ENCODE measurements at regions not wholly inside any gene's neighbourhood (a gene's known extent, or its start where the extent isn't known, plus 50 kb on each side); places are given as distances from the start of the nearest gene placed in this dataset.
A peak's percentile ranks its signal among the peaks of the same experiment; 100 is the strongest.

DNA sequence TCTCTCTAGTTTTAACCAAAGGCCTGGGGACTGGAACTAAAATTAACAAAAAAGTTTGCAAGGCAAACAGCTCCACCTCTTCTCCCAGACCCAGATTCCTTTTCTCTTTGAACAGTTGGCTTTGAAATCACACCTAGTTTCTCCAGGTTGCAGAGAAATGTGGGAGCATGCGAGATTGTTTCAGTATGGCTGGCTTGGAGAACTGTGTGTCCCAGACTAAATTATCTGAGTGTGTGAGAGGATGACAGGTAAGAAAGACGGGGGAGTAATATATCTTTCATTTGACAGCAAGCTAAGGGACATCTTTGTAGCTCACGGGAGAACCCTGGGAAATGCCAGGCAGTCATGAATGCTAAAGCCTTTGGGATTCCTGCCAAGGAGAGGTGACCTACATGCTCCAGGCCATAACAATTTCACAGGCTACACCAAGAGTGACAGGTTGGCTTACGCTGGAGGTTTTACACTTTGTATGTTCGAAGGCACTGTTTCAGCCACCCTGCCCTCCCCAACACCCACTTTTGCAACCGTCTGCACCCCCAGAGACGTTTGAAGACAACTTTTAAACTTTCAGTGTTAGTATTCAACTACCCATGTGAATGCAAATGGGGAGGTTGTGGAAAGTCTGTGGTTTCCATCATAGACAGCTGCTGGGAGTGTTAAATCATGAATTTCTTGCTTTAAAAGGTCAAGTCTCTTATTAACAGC lies 109.3 kb upstream of the SNX19 start:
- H3K79me2 ChIP-seq (ENCODE audit: low read length): no peaks in the 10 kb centered on the region
- peaks cover 31% of the 10 kb centered on the region for H3K27me3 ChIP-seq (ENCODE audit: low read depth, low read length)
- H4K20me1 ChIP-seq (ENCODE audit: insufficient read depth, low read length): no peaks in the 10 kb centered on the region
- no peak overlapping the region for H3K27ac ChIP-seq (ENCODE audit: low read length)
- H2AFZ ChIP-seq (ENCODE audit: low read depth, low read length): no peak overlapping the region
- H3K9me3 ChIP-seq (ENCODE audit: insufficient read depth, low read length): no peaks in the 10 kb centered on the region
- TF ChIP-seq, protein P1, sequence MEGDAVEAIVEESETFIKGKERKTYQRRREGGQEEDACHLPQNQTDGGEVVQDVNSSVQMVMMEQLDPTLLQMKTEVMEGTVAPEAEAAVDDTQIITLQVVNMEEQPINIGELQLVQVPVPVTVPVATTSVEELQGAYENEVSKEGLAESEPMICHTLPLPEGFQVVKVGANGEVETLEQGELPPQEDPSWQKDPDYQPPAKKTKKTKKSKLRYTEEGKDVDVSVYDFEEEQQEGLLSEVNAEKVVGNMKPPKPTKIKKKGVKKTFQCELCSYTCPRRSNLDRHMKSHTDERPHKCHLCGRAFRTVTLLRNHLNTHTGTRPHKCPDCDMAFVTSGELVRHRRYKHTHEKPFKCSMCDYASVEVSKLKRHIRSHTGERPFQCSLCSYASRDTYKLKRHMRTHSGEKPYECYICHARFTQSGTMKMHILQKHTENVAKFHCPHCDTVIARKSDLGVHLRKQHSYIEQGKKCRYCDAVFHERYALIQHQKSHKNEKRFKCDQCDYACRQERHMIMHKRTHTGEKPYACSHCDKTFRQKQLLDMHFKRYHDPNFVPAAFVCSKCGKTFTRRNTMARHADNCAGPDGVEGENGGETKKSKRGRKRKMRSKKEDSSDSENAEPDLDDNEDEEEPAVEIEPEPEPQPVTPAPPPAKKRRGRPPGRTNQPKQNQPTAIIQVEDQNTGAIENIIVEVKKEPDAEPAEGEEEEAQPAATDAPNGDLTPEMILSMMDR (IDR thresholded peaks at IDR 0.05; ENCODE audit: low read depth, low read length): no peak
- TF ChIP-seq EZH2phosphoT487 (IDR thresholded peaks at IDR 0.05; ENCODE audit: low read depth): no peak
- no peak overlapping the region for H3K4me3 ChIP-seq (ENCODE audit: low read length)
- peaks cover 15% of the 10 kb centered on the region for H3K4me1 ChIP-seq (ENCODE audit: low read length)
- H3K4me2 ChIP-seq (ENCODE audit: low read length): peak overlapping the region; percentile 39
- H3K36me3 ChIP-seq (replicated peaks; ENCODE audit: low read depth, low read length): no peaks in the 10 kb centered on the region
- no peak overlapping the region for H3K9ac ChIP-seq (ENCODE audit: low read length)

DNA sequence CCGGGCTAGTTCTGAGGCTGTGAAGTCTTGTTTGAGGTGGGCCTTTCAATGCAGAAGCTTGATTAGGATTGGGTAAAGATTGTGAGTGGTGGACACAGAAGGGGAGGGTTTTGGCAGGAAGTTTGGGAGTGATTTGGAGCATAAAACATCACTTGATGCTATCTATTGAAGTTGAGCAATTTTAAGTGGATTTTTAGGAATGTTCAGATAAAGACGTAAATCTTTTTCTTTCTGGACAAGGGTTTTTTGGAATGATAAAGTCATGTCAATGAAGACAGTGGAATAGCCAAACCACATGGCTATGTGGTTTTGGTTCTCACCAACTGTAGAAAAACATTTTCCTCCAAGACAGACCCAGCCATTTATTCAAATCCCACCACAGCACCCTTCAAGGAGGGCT lies 111.2 kb upstream of the SNX19 start:
- H3K9ac ChIP-seq (ENCODE audit: low read length): no peak overlapping the region
- H3K36me3 ChIP-seq (replicated peaks; ENCODE audit: low read depth, low read length): no peaks in the 10 kb centered on the region
- no peaks in the 10 kb centered on the region for H3K9me3 ChIP-seq (ENCODE audit: insufficient read depth, low read length)
- peaks cover 15% of the 10 kb centered on the region for H3K4me1 ChIP-seq (ENCODE audit: low read length)
- H3K27me3 ChIP-seq (ENCODE audit: low read depth, low read length): peaks cover 39% of the 10 kb centered on the region
- TF ChIP-seq EZH2phosphoT487 (IDR thresholded peaks at IDR 0.05; ENCODE audit: low read depth): no peak
- TF ChIP-seq, protein P1 (IDR thresholded peaks at IDR 0.05; ENCODE audit: low read depth, low read length): no peak
- no peak overlapping the region for H3K4me3 ChIP-seq (ENCODE audit: low read length)
- H3K4me2 ChIP-seq (ENCODE audit: low read length): no peak overlapping the region
- no peak overlapping the region for H2AFZ ChIP-seq (ENCODE audit: low read depth, low read length)
- no peaks in the 10 kb centered on the region for H3K79me2 ChIP-seq (ENCODE audit: low read length)
- H4K20me1 ChIP-seq (ENCODE audit: insufficient read depth, low read length): no peaks in the 10 kb centered on the region
- H3K27ac ChIP-seq (ENCODE audit: low read length): no peak overlapping the region

DNA sequence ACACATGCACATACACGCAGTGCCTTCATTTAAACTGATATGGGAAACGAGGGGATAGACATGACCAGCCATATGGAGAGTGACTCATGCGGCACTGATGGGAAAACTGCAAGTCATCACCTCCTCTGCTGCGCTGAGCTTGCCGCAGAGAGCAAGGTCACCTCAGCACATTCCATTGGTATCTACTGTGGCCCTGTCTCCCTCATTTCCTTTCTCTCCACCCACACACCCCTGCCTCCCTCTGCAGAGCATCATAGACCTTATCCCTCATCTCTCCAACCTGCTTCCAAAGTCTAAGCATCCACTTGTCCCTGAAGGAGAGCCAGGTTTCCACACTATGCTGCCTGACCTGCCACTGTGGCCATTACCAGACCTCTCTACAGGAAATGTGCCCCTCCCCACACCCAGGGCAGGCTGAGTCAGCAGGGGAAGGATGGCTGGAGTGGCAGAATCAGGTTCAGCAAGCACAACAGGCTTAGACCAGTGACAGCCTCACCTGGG lies 116.9 kb upstream of the SNX19 start:
- Histone ChIP-seq H3K27ac (ENCODE audit: low read length) (no peak overlapping the region), H4K20me1 (ENCODE audit: insufficient read depth, low read length) (no peaks in the 10 kb centered on the region), H3K4me3 (ENCODE audit: low read length) (no peak overlapping the region), H3K4me1 (ENCODE audit: low read length) (no peaks in the 10 kb centered on the region), H3K9me3 (ENCODE audit: insufficient read depth, low read length) (no peaks in the 10 kb centered on the region), H3K4me2 (ENCODE audit: low read length) (no peak overlapping the region), H3K27me3 (ENCODE audit: low read depth, low read length) (peaks cover 32% of the 10 kb centered on the region; the same call in 1 of the 2 replicates), H3K79me2 (ENCODE audit: low read length) (no peaks in the 10 kb centered on the region), H3K36me3 (replicated peaks; ENCODE audit: low read depth, low read length) (no peaks in the 10 kb centered on the region), H2AFZ (ENCODE audit: low read depth, low read length) (no peak overlapping the region), H3K9ac (ENCODE audit: low read length) (no peak overlapping the region)
- TF ChIP-seq EZH2phosphoT487 (IDR thresholded peaks at IDR 0.05; ENCODE audit: low read depth): no peak
- TF ChIP-seq, protein P1 (IDR thresholded peaks at IDR 0.05; ENCODE audit: low read depth, low read length): no peak

DNA sequence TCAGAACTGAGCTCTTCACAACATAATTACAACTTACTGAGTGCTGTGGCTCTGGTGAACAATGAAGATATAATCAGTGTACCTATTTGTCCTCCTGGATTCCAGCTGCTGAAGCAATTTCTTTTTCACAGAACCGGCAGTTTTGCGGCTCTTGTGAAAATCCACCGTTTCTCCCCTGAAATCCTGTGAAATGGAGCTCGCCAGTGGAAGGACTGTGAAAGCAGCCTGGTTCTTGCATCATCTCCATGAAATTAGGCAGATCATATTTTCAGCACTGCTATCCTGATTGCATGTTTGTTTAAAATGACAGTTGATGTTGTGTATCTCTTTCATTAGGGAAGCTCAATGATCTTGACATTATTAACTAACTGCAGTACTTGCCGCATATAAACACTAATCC lies 120.2 kb upstream of the SNX19 start:
- H3K36me3 ChIP-seq (replicated peaks; ENCODE audit: low read depth, low read length): no peaks in the 10 kb centered on the region
- H3K4me3 ChIP-seq (ENCODE audit: low read length): no peak overlapping the region
- H3K79me2 ChIP-seq (ENCODE audit: low read length): no peaks in the 10 kb centered on the region
- no peaks in the 10 kb centered on the region for H3K9me3 ChIP-seq (ENCODE audit: insufficient read depth, low read length)
- no peaks in the 10 kb centered on the region for H4K20me1 ChIP-seq (ENCODE audit: insufficient read depth, low read length)
- no peak overlapping the region for H2AFZ ChIP-seq (ENCODE audit: low read depth, low read length)
- TF ChIP-seq EZH2phosphoT487 (IDR thresholded peaks at IDR 0.05; ENCODE audit: low read depth): no peak
- TF ChIP-seq, protein P1 (IDR thresholded peaks at IDR 0.05; ENCODE audit: low read depth, low read length): no peak
- peaks cover 43% of the 10 kb centered on the region for H3K27me3 ChIP-seq (ENCODE audit: low read depth, low read length)
- H3K4me2 ChIP-seq (ENCODE audit: low read length): no peak overlapping the region
- H3K9ac ChIP-seq (ENCODE audit: low read length): no peak overlapping the region
- H3K27ac ChIP-seq (ENCODE audit: low read length): no peak overlapping the region
- H3K4me1 ChIP-seq (ENCODE audit: low read length): no peaks in the 10 kb centered on the region

Data from OCI-LY3 (cell line).